ENCODE measurements at regions not wholly inside any gene's neighbourhood (a gene's known extent, or its start where the extent isn't known, plus 50 kb on each side); places are given as distances from the start of the nearest gene placed in this dataset.

DNA sequence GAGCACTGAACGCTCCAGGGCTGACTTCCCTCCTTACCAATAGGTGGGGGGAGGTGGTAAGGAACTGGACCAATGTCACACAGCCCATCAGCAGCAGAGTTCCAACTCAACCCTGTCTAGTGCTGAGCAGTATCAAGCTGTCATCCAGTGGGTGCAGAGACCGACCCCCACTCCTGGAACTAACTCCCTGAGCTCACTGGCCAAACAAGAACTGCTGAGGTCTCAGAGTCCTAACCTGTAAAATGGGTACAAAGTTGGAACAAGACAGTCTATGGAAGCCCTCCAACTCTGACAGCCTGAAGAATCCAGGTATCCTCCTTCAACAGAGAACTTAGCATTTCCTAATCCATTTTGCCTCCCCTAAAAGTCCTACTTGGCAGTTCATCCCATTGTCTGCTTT is 91.1 kb upstream of the CLMN start:
- DNase-seq, result no peak

DNA sequence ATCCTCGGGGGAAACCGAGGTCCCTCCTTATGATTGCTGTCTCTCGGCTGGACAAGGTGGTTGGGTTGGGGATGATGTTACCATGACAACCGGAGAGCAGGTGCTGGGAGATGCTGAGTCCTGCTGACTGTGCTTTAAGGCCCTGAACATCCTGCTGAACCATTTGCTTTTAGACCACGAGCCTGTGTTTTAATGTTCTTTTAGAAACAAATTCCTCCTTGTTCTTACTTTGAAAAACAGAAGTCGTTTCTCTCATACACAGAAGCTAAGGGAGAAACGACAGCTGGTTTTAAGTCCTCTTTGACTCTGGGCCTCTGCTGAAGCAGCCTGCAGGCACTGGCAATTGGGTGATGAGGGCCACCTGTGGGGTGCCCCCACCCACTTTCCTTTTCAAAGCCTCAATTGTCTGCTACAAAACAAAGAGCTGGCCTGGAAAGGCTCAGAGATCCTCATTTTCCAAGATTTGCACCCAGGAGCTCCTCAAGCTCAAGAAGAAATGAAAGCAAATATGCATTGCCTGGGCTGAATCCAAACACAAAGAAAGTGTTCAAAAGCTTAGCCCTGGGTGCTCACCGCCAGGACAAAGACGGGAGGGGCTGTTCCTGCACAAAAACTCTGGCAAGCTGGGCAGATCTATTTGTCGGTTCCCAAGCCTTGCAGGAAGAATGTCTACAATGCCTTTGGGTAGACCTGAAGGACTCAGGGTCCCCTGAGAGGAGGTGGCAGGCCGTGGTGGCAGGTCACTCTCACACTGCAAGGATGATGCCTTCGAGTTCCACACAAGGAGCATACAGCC is 90.0 kb upstream of the CLMN start:
- peak; percentile 73 for DNase-seq

GRCh38 chr14:95408731-95409476 is 89.2 kb upstream of the CLMN start:
- peak; percentile 68 for DNase-seq

DNA sequence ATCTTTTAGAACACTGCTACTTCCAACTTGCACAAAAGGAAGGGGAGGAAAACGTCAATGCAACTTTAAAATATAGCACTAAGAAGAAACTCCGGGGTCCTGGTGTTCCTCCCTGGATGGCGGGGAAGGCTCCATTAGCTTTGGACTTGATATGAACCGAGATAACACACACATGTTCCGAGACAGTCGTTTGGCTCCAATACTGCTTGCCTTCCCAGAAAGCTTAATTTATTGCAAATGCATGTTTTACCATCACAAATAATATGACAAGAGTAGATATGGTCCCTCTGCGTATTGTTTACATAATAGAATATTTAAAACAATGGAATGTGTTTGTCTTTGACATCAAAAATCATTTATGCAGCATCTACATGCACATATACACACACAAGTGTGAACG is 87.6 kb upstream of the CLMN start:
- DNase-seq, result no peak

- no peak for DNase-seq
These were observed 87.1 kb upstream of the CLMN start for GRCh38 chr14:95406756-95407277.

- no peak for DNase-seq
These were observed 84.9 kb upstream of the CLMN start for GRCh38 chr14:95404583-95404982.

DNA sequence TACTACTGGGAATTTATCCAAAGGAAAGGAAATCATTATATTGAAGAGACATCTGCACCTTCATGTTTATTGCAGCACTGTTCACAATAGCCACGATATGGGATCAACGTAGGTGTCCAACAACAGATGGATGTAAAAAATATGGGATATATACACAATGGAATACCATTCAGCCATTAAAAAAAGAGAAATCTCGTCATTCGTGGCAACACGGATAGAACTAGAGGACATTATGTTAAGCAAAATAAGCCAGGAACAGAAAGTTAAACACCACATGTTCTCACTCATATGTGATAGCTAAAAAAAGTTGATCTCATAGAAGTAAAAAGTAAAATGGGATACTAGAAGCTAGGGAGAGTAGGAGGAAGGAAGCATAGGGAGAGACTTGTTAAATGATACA is 82.9 kb upstream of the CLMN start:
- no peak for DNase-seq

DNA sequence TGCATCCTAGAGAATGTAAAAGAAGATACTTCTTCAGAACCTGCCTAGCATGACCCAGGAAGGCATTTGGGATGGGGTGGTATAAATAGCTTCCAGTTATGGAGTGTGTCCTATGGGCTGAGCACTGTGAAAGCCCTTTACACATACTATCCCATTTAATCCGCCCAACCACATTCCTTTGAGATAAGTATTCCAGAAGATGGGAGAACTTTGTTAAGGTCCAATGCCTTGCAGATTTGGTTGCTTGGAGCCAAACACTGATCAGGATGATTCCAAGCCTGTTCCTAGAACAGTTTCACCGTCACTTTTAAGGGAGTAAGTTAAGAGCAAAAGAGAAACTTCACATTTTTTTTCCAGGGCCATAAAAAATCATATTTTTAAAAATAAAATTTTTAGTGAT is 82.5 kb upstream of the CLMN start:
- no peak for DNase-seq

GRCh38 chr14:95398630-95399547 is 79.2 kb upstream of the CLMN start:
- DNase-seq, result no peak

GRCh38 chr14:95397325-95397724 is 77.6 kb upstream of the CLMN start:
- DNase-seq, result no peak

- DNase-seq, result no peak
These were observed 76.5 kb upstream of the CLMN start for GRCh38 chr14:95396221-95396620.

DNA sequence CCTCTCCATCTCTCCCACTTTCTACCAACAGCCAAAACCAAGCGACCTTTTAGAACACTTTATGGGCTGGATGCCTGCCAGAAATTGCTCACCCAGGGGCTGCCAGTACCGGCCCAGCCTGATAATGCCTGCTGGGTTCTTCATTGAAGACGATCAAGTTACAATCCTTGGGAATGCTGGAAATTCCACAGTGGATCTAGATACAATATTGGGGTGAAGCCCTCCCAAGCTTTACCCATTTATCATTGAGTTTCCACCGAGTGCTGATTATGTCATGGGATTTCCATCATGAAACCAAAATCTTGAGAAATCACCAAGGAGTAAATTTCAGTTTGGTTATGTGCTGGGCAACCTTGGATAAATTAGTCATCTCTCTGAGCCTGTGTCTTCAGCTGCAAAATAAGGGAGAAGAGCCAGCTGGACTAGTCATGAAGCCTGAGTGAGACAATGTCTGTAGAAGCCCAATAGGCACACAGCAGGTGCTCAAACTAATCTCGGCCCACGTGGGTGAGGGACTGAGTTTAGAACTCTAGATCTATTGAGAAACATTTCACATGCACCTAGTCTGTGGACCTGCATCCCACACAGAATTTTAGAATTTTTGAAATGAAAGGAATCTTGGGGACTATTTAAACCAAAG is 75.5 kb upstream of the CLMN start:
- DNase-seq, result no peak

DNA sequence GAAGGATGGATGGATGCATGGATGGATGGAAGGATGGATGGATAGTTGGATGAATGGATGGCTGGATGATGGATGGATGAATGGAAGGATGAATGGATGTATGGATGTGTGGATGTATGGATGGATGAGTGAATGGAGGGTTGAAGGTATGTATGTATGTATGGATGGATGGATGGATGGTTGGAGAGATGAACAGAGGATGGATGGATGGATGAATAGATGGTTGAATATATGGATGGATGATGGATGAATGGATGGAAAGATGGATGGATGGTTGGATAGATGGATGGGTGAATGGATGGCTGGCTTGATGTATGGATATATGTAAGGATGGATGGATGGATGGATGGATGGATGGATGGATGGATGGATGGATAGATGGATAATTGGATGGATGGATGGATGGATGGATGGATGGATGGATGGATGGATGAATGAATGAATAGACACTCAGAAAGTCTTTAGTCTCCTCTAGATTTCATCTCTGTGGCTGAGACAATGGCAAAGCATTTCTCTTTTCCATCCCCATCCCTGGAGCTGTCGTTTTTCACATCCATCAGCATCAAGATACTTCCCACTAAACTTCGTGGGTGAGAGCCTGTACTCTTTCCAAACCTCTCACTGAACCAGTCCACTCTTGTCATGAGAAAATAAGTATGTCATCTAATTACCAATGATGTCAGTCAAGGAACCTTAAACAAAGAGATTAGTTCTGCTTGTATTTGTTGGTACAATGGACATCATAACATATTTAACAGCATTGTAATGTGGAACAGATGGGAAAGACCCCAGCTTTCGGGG is 74.8 kb upstream of the CLMN start:
- no peak for DNase-seq

DNA sequence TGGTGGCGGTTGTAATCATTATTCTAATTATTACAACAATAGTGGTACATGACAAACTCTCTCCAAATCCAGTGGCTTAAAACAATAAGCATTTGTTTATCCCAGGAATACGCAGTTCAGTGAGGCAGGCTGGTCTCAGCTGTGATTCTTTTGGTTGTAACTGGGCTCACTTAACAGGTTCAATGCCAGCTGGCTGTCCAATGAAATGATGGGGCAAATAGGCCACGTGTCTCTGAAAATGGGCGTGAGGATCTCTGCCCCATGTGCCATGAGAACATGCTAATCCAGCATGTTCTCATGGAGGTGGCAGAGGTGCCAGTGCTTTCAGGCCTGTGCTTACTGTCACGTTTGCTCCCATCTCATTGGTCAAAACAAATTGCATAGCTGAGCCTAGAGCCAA is 73.1 kb upstream of the CLMN start:
- DNase-seq, result no peak

DNA sequence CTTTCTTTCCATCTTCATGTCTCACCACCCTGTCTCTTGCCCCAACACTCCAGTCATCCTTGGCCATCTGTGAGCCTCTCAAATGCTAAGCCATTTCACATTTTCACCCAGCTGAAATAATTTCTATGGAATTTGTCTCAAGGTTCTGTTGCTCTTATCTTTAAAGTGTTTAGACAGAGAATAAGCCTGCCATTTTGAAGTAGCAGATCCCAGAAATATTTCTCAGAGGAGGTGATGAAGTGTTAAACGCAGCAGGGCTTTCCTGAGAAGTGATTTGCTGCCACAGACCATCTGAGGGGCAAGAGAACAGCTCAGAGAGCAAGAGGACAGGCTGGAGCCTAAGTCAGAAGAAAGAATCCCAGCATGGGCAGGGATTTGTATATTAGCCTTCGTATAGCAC is 71.6 kb upstream of the CLMN start:
- DNase-seq, result no peak

GRCh38 chr14:95389471-95390011 is 69.8 kb upstream of the CLMN start:
- no peak for DNase-seq

DNA sequence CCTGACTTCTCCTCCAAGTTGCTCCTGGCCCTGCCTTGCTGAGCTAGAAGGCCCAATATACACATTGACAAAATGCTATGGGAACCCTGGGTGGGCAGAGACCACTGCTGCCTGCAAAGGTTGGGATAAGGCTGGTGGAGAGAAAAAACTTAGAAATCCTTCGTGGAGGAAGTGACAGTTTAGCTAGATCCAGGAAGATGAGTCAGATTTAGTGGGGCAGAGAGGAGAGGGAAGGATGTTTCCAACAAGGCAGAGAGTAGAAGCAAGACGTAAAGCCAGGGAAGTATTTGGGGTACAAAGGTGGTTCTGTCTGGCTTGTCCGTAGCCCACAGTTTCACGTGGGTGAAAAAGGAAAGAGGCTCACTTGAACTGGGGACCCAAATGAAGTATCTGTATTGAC is 69.0 kb upstream of the CLMN start:
- no peak for DNase-seq

GRCh38 chr14:95387826-95388445 is 68.2 kb upstream of the CLMN start:
- DNase-seq, result no peak

- DNase-seq, result no peak
These were observed 66.9 kb upstream of the CLMN start for GRCh38 chr14:95386536-95387095.

DNA sequence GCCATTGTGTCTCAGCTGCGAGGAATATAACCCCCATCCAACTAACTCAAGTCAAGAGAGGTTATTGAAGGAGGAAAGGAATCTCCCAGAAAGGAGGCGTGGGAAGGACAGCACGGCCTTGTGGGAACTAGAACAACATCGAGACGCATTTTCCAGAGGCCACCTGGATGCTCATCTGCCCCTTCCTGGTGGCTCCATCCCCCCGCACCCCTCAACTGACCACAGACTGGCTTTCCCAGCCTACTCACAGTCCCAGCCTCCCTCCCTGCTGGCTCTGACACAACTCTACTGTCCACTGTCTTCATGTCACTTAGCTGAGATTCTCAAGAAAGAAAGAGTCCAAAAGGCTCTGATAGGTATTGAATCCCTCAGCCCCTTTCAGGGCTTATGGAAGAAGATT is 66.0 kb upstream of the CLMN start:
- no peak for DNase-seq

All from tongue (tissue), 1 donor.